ENCODE measurements at regions not wholly inside any gene's neighbourhood (a gene's known extent, or its start where the extent isn't known, plus 50 kb on each side); places are given as distances from the start of the nearest gene placed in this dataset.

DNA sequence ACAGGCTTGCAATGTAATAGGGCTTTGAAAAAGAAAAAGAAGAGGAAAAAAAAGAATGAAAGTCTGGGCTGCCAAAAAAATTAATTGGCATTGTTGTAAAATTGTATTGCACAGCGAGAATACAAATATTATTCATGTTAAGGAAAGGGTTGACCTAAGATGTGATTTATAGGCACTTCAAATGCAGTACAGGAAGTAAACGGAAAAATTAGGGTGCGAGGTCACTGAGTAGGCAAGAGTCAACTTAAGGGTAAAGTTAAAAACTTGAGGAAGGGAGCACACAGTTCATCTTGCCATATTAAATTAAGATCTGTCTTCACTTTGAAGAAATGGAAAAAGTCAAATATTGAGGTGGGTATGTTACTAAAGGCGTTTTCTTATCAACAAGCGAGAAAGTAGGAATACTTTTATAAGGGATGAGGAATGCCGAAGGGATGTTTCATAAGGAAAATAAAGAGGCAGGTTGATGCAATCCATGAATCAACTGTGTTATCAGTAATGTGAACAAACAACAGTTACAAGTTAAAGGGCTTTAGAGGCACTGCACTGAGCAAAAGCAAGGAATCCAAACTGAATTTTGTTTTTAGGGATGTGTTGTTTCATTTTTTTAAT lies 123.0 kb downstream of the WT1 start (continued):
- TF ChIP-seq, protein P1, sequence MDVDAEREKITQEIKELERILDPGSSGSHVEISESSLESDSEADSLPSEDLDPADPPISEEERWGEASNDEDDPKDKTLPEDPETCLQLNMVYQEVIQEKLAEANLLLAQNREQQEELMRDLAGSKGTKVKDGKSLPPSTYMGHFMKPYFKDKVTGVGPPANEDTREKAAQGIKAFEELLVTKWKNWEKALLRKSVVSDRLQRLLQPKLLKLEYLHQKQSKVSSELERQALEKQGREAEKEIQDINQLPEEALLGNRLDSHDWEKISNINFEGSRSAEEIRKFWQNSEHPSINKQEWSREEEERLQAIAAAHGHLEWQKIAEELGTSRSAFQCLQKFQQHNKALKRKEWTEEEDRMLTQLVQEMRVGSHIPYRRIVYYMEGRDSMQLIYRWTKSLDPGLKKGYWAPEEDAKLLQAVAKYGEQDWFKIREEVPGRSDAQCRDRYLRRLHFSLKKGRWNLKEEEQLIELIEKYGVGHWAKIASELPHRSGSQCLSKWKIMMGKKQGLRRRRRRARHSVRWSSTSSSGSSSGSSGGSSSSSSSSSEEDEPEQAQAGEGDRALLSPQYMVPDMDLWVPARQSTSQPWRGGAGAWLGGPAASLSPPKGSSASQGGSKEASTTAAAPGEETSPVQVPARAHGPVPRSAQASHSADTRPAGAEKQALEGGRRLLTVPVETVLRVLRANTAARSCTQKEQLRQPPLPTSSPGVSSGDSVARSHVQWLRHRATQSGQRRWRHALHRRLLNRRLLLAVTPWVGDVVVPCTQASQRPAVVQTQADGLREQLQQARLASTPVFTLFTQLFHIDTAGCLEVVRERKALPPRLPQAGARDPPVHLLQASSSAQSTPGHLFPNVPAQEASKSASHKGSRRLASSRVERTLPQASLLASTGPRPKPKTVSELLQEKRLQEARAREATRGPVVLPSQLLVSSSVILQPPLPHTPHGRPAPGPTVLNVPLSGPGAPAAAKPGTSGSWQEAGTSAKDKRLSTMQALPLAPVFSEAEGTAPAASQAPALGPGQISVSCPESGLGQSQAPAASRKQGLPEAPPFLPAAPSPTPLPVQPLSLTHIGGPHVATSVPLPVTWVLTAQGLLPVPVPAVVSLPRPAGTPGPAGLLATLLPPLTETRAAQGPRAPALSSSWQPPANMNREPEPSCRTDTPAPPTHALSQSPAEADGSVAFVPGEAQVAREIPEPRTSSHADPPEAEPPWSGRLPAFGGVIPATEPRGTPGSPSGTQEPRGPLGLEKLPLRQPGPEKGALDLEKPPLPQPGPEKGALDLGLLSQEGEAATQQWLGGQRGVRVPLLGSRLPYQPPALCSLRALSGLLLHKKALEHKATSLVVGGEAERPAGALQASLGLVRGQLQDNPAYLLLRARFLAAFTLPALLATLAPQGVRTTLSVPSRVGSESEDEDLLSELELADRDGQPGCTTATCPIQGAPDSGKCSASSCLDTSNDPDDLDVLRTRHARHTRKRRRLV (CRISPR knock-in tag; IDR thresholded peaks at IDR 0.05), result no peak
- TF ChIP-seq AKAP8 (CRISPR knock-in tag; IDR thresholded peaks at IDR 0.05) (no peak), TCF12 (IDR thresholded peaks at IDR 0.05) (no peak), TCF12 (CRISPR knock-in tag; IDR thresholded peaks at IDR 0.05) (no peak), ZSCAN21 (CRISPR knock-in tag; IDR thresholded peaks at IDR 0.05; ENCODE audit: borderline replicate concordance) (no peak), ZBTB40 (IDR thresholded peaks at IDR 0.05) (no peak), ZBTB40 (CRISPR knock-in tag; IDR thresholded peaks at IDR 0.05) (no peak), ZMYM4 (CRISPR knock-in tag; IDR thresholded peaks at IDR 0.05) (no peak), ZFP90 (CRISPR knock-in tag; IDR thresholded peaks at IDR 0.05; ENCODE audit: borderline replicate concordance) (no peak), ZNF772 (CRISPR knock-in tag; IDR thresholded peaks at IDR 0.05) (no peak)
- TF ChIP-seq, protein P2, sequence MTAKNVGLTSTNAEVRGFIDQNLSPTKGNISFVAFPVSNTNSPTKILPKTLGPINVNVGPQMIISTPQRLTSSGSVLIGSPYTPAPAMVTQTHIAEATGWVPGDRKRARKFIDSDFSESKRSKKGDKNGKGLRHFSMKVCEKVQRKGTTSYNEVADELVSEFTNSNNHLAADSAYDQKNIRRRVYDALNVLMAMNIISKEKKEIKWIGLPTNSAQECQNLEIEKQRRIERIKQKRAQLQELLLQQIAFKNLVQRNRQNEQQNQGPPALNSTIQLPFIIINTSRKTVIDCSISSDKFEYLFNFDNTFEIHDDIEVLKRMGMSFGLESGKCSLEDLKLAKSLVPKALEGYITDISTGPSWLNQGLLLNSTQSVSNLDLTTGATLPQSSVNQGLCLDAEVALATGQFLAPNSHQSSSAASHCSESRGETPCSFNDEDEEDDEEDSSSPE (CRISPR knock-in tag; IDR thresholded peaks at IDR 0.05), result no peak
